NT2/D1 (cell line): ENCODE measurements at regions not wholly inside any gene's neighbourhood (a gene's known extent, or its start where the extent isn't known, plus 50 kb on each side); places are given as distances from the start of the nearest gene placed in this dataset.

ENCODE experiments used
- YY1 ChIP-seq: IDR thresholded peaks from 2 replicates; pipeline ENCODE4 v1.6.1; 2011; ENCODE audit not compliant: insufficient read length, insufficient read depth
- ZNF274 ChIP-seq: IDR thresholded peaks from 2 replicates; pipeline ENCODE4 v1.6.1; 2011; ENCODE audit warnings: mild to moderate bottlenecking, low read depth, low read length

DNA sequence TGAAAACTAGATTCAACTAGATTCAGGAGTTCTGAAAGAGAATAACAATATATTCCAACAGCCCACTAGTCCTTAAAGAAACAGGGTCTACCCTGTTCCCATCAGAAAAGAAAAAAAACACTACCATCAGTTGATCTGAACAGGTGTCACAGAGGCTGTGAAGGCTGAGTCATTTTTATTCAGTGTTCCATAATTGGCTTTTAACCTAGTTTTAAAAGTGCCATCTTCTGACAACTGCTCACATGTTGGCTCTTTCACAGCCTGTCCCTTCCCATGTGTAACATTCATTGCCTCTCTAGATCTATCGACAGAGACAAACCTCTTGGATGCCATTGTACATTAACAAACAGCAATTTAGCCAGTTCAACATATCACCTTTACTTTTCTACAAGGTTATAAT is 243.7 kb downstream of the TBX15 start:
- no peak for TF ChIP-seq YY1
- TF ChIP-seq ZNF274, result no peak
